ENCODE measurements at regions not wholly inside any gene's neighbourhood (a gene's known extent, or its start where the extent isn't known, plus 50 kb on each side); places are given as distances from the start of the nearest gene placed in this dataset.

DNA sequence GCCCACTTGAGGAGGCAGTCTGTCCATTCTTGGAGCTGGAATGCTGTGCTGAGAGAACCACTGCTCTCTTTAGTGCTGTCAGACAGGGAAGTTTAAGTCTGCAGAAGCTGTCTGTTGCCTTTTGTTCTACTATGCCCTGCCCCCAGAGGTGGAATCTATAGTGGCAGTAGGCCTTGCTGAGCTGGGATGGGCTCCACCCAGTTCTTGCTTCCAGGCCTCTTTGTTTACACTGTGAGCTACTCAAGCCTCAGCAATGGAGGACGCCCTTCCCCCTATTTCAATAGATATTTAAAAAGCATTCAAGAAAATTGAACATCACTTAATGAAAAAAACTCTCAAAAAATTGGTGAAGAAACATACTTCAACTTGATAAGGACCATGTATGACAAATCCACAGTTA is 313.5 kb downstream of the PHKB start:
- Histone ChIP-seq H3K36me3 (no peaks in the 10 kb centered on the region), H3K9me3 (no peaks in the 10 kb centered on the region), H3K4me3 (no peak overlapping the region), H3K27ac (no peak overlapping the region), H3K27me3 (no peaks in the 10 kb centered on the region), H3K4me1 (no peaks in the 10 kb centered on the region)
- no peak for DNase-seq (ENCODE audit: low spot score in 2 of 2)
- TF ChIP-seq, protein P1, sequence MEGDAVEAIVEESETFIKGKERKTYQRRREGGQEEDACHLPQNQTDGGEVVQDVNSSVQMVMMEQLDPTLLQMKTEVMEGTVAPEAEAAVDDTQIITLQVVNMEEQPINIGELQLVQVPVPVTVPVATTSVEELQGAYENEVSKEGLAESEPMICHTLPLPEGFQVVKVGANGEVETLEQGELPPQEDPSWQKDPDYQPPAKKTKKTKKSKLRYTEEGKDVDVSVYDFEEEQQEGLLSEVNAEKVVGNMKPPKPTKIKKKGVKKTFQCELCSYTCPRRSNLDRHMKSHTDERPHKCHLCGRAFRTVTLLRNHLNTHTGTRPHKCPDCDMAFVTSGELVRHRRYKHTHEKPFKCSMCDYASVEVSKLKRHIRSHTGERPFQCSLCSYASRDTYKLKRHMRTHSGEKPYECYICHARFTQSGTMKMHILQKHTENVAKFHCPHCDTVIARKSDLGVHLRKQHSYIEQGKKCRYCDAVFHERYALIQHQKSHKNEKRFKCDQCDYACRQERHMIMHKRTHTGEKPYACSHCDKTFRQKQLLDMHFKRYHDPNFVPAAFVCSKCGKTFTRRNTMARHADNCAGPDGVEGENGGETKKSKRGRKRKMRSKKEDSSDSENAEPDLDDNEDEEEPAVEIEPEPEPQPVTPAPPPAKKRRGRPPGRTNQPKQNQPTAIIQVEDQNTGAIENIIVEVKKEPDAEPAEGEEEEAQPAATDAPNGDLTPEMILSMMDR (IDR thresholded peaks at IDR 0.05) = no peak
- intact Hi-C loops (cut with DNase I) = no loop called here

- Histone ChIP-seq H3K9me3 (no peaks in the 10 kb centered on the region), H3K4me1 (no peaks in the 10 kb centered on the region), H3K27ac (no peak overlapping the region), H3K36me3 (no peaks in the 10 kb centered on the region), H3K27me3 (no peaks in the 10 kb centered on the region), H3K4me3 (no peak overlapping the region)
- DNase-seq (ENCODE audit: low spot score in 2 of 2) = no peak
- intact Hi-C loops (cut with DNase I) = no loop called here
- TF ChIP-seq, protein P1 (IDR thresholded peaks at IDR 0.05) = no peak
Measured at GRCh38 chr16:47753659-47754058, 292.5 kb downstream of the PHKB start.

Measured in ascending aorta (tissue), 2 donors.